Lung (tissue), 11 donors: ENCODE measurements at regions not wholly inside any gene's neighbourhood (a gene's known extent, or its start where the extent isn't known, plus 50 kb on each side); places are given as distances from the start of the nearest gene placed in this dataset.

ENCODE experiments used
- ATAC-seq: fragments of 200-7000 bp; cut with Tn5 transposase; one replicate; pipeline ENCODE4 v1.9.1; 2020; ENCODE audit warnings: moderate number of reproducible peaks; ENCODE audit not compliant: insufficient read depth, low FRiP score
- DNase-seq, 3 donors: peaks; one replicate each; pipeline ENCODE4 v3.0.0-alpha.2; 2013 to 2017
- H3K27ac ChIP-seq, 2 donors: one replicate each; pipeline ENCODE4 v1.5.1; 2013; ENCODE audit warnings: mild to moderate bottlenecking in 2 of 2, moderate library complexity in 2 of 2, control low read depth in 1 of 2, inconsistent platforms in 1 of 2, low read depth in 1 of 2, low read length in 1 of 2
- H3K27me3 ChIP-seq, 3 donors: one replicate each; pipeline ENCODE4 v1.5.1; 2013; ENCODE audit warnings: low read length in 2 of 3; ENCODE audit not compliant: control insufficient read depth in 3 of 3, insufficient read depth in 3 of 3
- H3K36me3 ChIP-seq, 4 donors: one replicate each; pipeline ENCODE4 v1.5.1; 2013; ENCODE audit warnings: low read length in 4 of 4, mild to moderate bottlenecking in 1 of 4, moderate library complexity in 1 of 4; ENCODE audit not compliant: control insufficient read depth in 4 of 4, insufficient read depth in 4 of 4
- H3K4me1 ChIP-seq, 5 donors: one replicate each; pipeline ENCODE4 v1.5.1; 2013; ENCODE audit warnings: low read length in 5 of 5, mild to moderate bottlenecking in 2 of 5, moderate library complexity in 1 of 5; ENCODE audit not compliant: control insufficient read depth in 5 of 5, insufficient read depth in 5 of 5
- H3K4me3 ChIP-seq: one replicate; pipeline ENCODE4 v1.5.1; 2013; ENCODE audit warnings: mild to moderate bottlenecking, control low read depth, moderate library complexity
- H3K9ac ChIP-seq, 2 donors: one replicate each; pipeline ENCODE4 v1.5.1; 2013; ENCODE audit warnings: low read length in 2 of 2, control low read depth in 1 of 2; ENCODE audit not compliant: insufficient read depth in 1 of 2
- H3K9me3 ChIP-seq, 4 donors: one replicate each; pipeline ENCODE4 v1.5.1; 2013; ENCODE audit warnings: low read length in 3 of 4, mild to moderate bottlenecking in 1 of 4, moderate library complexity in 1 of 4; ENCODE audit not compliant: control insufficient read depth in 4 of 4, insufficient read depth in 3 of 4
- CTCF ChIP-seq: IDR thresholded peaks from 2 replicates; pipeline ENCODE4 v1.5.1; 2012; ENCODE audit warnings: mild to moderate bottlenecking; ENCODE audit errors: control extremely low read depth, extremely low read depth
- WGBS, 2 donors: extraction: QIAGEN DNeasy Blood & Tissue Kit; methylation state at CpG; one replicate each; pipeline ENCODE4 v1.1.7; 2013; 5-methylcytosine and 5-hydroxymethylcytosine counted together
- donor health status: control.
- donor health status: control.
- donor health status: Bipolar disorder and iron deficiency.
- donor health status: healthy.
- donor health status: DM: yes; HTN: yes; CAD: no.

GRCh38 chr3:115286529-115287197, 139.6 kb upstream of the ZBTB20 start:
- Histone ChIP-seq H3K27me3 (no peaks in the 10 kb centered on the region), H3K4me1 (no peaks in the 10 kb centered on the region), H3K27ac (no peak overlapping the region), H3K9ac (no peak overlapping the region), H3K36me3 (no peaks in the 10 kb centered on the region), H3K4me3 (no peak overlapping the region), H3K9me3 (no peaks in the 10 kb centered on the region)
- ATAC-seq (no peak), DNase-seq (no peak)
- WGBS, 2 donors, result 88 to 92% methylated on average over 2 of the region's 2 CpGs
- no peak for TF ChIP-seq CTCF

GRCh38 chr3:115287198-115287597, 140.1 kb upstream of the ZBTB20 start:
- H3K9me3 ChIP-seq, result no peaks in the 10 kb centered on the region
- no peaks in the 10 kb centered on the region for H3K27me3 ChIP-seq
- H3K4me1 ChIP-seq, result no peaks in the 10 kb centered on the region
- no peak for TF ChIP-seq CTCF
- H3K36me3 ChIP-seq, result no peaks in the 10 kb centered on the region
- H3K4me3 ChIP-seq, result no peak overlapping the region
- no peak for ATAC-seq
- WGBS, 2 donors, result 81 to 90% methylated on average over 2 of the region's 2 CpGs
- DNase-seq, result no peak
- no peak overlapping the region for H3K27ac ChIP-seq
- H3K9ac ChIP-seq, result no peak overlapping the region

- H3K36me3 ChIP-seq, result no peaks in the 10 kb centered on the region
- WGBS, 2 donors, result 87 to 89% methylated on average over 2 of the region's 2 CpGs
- ATAC-seq (no peak), DNase-seq (no peak)
- H3K27ac ChIP-seq, result no peak overlapping the region
- H3K9ac ChIP-seq, result no peak overlapping the region
- no peaks in the 10 kb centered on the region for H3K27me3 ChIP-seq
- no peak overlapping the region for H3K4me3 ChIP-seq
- H3K4me1 ChIP-seq, result no peaks in the 10 kb centered on the region
- H3K9me3 ChIP-seq, result no peaks in the 10 kb centered on the region
- TF ChIP-seq CTCF, result no peak
Measured at GRCh38 chr3:115292131-115292530, 145.0 kb upstream of the ZBTB20 start.

- TF ChIP-seq CTCF, result no peak
- 88% methylated on average over 2 of the region's 2 CpGs for WGBS, 2 donors
- no peaks in the 10 kb centered on the region for H3K36me3 ChIP-seq
- ATAC-seq (no peak), DNase-seq (no peak)
- H3K4me3 ChIP-seq, result no peak overlapping the region
- H3K9ac ChIP-seq, result no peak overlapping the region
- H3K9me3 ChIP-seq, result no peaks in the 10 kb centered on the region
- no peaks in the 10 kb centered on the region for H3K27me3 ChIP-seq
- H3K4me1 ChIP-seq, result no peaks in the 10 kb centered on the region
- H3K27ac ChIP-seq, result no peak overlapping the region
Measured at GRCh38 chr3:115292677-115293165, 145.6 kb upstream of the ZBTB20 start.
